ENCODE measurements at regions not wholly inside any gene's neighbourhood (a gene's known extent, or its start where the extent isn't known, plus 50 kb on each side); places are given as distances from the start of the nearest gene placed in this dataset.

DNA sequence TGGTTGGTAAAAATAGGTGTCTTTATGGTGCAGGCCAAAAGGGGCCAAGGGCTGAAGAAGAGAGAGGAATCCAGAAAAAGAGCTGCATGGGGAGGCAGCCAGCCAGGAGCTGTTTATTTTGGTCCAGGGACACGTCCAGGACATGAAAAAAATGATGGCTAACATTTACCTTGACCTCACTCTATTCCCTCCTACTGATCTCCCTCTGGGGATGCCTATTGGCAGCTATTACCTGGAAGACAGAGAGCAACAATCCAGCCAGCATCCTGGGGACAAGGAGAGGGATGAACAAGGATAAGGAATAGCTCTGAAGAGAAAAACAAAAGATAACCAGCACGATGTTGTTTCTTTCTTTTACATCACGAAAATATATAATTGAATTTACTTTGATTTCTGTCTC, 1599.6 kb downstream of the SLITRK5 start:
- in situ Hi-C loops (cut with HindIII; ENCODE audit: low sequenced_read_pairs), result no loop called here

DNA sequence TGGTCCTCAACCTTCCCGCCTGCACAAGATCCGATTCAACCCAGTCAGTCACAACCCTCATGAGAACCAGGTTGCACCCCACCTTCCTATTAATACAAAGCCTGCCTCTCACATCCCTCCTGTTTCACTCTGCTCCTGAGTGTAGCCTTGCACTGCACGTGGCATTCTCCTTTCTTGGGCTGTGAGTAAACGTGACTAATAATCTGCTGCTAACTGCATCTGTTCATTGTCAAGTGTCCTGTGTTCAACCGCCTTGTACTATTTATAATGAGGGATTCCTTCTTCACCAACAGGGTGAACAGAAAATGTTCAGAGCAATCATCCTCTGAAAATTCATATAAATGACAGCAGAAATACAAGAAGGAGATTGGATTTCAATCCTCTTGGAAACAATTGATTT, 1608.2 kb downstream of the SLITRK5 start:
- in situ Hi-C loops (cut with HindIII; ENCODE audit: low sequenced_read_pairs), result no loop called here

DNA sequence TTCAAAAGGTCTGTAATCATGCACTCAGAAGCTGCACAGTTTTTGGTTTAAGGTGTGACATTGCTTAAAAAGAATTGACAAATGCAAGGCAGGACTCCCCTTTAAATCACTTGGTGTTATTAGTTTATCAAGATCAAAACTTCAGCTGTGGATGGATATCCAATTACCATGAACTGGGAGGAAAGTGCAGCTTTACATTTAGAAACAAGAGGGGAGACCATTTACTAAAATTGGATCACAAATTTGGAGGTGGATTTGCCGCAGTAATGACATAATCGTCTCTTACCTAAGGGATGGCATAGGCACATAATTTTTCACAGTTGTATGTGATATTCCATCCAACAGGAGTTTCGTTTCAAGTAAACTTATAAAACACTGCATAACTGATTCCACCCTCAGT, 1610.2 kb downstream of the SLITRK5 start:
- in situ Hi-C loops (cut with HindIII; ENCODE audit: low sequenced_read_pairs), result no loop called here

DNA sequence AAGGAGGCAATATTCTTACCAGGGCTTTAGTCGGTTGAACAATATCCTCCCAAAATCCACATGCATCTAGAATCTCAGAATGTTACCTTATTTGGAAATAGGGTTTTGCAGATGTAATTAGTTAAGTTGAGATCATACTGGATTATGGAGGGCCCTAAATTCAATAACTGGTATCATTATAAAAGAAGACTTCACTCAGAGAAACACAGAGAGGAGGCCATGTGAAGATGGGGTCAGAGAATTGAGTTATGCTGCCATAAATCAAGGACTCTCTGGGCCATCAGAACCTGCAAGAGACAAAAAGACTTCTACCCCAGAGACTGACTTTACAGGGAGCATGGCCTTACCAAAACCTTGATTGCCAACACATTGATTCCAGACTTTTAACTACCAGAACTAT, 1611.1 kb downstream of the SLITRK5 start:
- in situ Hi-C loops (cut with HindIII; ENCODE audit: low sequenced_read_pairs), result no loop called here

DNA sequence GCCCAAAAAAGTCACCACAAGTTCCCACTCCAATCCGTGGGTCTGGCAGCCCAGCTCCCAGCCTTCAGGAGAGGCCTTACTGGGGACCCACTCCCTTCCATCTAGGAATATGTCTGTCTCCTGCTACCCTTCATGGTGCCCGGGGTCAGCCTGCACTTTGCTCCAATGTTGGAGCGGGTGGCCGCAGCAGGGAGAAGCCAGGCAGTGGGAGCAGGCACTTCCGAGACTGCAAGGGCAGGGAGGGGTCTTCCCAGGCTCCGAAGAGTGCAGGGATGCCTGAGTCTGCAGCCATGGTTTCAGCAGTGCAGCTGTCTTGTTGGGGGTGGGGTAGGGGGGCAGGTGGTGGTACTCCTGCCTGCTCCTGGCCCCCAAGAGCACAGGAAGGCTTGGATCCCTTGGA, 1616.2 kb downstream of the SLITRK5 start:
- in situ Hi-C loops (cut with HindIII; ENCODE audit: low sequenced_read_pairs), result no loop called here

DNA sequence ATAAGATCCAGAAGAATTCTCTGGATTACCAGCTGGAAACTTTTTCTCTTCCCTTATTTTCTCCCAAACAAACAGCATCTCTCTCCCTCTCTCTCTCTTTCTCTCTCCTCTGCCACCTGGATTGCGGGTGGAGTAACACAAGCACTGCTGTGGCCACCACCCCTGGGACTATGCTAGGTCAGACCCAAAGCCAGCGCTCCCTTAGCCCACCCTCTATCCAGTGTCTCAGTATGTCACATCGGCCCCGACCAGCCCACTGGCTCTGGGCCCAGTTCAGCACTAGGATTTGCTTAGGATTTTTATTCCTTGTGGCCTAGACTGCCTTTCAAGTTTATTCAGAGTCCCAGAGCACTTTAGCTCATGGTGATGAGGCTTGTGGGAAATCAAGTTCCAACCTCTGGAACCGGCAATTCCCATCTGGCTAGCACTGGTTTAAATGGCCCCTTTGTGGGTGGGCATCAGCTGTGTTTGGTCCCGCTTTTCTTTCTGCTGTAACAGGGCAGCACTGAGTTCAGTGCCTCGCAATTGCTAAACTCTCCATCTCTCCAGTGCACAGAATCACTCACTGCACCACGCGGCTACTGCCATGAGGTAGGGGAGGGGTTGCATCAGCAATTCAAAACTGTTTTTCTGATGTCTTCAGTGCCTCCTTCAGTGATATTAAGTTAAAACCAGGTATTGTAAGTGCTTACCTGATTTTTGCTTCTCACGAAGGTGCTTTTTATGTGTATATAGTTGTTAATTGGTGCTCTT, 1623.1 kb downstream of the SLITRK5 start:
- in situ Hi-C loops (cut with HindIII; ENCODE audit: low sequenced_read_pairs), result no loop called here

DNA sequence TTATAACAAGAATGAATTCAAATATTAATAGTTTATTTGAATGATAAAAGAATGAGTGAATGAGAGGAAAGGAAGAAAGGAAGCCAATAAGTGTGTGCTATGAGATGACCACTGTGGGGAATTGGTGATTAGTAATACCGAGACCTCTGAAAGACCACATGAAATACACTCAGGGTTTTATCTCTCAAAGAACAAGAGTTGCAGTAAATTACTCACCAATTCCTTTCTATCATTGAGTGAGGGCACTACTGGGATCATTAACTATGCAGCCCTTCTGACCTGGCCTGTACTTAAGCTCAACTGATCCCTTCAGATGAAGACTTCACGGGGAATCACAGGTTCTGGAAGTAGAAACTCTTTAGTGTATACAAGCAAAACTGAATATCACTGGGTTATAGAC, 1636.1 kb downstream of the SLITRK5 start:
- in situ Hi-C loops (cut with HindIII; ENCODE audit: low sequenced_read_pairs), result no loop called here

DNA sequence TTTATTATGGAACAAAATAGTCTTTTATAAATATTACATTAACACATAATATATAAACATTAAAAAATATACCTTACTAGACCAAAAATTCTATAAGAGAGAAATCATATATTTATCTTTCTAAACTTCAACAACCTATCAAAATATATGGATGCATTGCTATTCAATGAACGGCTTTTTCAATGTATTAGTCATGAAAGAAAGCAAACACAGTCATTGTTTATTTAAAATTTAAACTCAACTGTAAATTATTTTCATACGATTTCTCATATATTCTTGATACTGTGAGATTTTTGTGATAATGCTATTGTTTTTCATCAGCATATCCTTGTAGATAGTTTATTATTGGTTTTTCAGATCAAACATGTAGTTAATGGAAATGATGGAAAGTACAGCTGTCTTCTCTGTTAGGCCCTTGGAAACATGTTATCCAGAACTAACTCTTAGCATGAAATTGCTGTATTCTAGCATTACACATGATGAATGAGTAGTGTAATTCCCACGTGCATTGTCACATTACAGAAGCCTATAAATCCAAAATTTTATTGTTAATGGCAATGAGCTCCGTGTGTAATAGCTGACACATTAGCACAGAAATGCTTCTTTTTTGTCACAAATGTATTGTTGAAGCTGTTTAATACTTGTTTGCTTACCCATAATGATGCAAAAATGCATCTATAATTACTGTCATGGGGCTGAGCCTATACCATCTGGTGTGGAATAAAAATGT, 1639.9 kb downstream of the SLITRK5 start:
- in situ Hi-C loops (cut with HindIII; ENCODE audit: low sequenced_read_pairs), result no loop called here

DNA sequence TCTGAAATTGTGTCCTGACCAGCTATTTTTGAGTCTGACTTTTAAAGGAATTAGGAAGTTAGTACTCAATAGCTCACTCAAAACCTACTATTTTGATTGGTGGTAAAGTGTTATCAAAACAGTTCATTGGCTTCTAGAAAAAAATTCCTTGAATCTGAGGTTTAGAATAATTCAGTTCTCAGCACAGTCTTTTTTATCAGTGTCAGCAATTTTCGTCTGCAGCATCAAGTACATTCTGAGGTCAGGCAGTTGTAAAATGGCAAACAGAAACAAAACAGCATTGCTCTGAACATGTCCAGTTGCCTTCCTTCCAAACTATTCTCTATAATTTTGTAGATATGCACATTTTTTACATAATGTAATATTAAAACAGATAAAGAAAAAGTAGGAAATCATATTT, 1644.1 kb downstream of the SLITRK5 start:
- in situ Hi-C loops (cut with HindIII; ENCODE audit: low sequenced_read_pairs), result no loop called here

DNA sequence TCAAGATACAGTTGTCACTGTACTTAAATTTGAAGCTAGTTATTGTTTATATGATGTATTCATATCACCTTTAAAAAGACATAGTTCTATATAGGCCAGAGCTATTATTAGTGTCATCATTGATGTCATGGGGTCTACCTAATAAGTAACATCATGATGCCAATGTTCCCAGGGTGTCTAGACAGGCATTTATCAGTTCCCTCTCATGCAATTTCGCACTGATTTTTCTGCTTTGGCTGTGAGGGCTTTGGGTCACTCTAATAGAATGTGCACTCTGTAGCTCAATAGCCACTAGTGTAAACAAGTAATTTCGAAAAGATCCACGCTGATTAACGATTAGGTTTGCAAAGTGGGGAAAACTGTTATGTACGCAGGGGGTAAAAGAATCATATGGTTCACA, 1651.3 kb downstream of the SLITRK5 start:
- in situ Hi-C loops (cut with HindIII; ENCODE audit: low sequenced_read_pairs), result no loop called here

DNA sequence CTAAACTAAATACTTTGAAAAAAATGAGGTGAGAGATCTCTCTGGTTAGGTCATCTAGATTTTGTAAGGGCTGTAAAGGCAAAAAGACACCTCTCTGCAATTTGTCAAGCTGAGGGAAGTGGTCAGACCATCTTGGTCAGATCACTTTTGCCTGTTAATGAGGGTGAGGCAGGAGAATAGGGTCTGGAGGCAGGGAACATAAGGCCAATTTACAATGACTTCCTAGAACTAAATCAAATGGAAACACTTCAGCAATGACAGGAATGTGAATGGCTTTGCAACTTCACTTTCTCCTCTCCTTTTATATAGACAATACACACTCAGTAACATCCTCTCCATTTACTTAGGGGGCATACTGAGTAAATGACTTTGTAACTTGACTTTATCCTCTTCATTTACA, 1653.4 kb downstream of the SLITRK5 start:
- in situ Hi-C loops (cut with HindIII; ENCODE audit: low sequenced_read_pairs), result no loop called here

DNA sequence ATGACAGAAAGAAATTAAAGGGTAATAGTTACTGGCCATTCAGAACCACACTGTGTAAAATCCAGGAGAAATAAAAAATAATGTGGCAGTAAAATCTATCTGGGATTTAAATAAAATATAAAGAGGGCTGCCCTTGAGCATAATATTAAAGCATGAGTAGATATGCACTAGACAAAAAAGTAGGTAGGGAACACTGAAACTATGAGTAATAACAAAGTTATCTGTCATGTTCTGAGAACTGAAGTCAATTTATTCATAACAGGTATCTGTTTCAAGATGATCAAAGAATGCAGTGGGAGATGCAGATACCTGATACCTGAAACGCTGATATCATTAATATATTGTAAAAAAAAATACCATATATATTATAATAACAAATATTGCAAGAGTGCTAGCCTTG, 1672.0 kb downstream of the SLITRK5 start:
- in situ Hi-C loops (cut with HindIII; ENCODE audit: low sequenced_read_pairs), result no loop called here

DNA sequence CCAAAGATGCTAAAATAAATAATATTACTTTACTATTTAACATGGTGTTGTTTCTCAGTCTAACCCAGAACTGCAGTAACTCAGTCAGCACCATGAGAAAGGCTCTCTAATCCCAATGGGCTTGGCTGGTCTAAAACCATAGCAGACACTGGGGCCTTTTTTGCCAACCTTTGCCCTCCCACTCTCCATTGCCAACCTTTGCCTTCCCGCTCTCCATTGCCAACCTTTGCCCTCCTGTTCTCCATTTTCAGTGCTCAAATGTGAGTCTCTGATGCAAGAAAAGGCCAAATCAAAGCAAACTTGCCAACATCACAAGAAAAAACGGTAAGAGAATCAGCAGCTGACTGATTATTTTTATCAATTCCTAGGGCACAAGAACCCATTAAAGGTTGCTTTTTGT, 1681.2 kb downstream of the SLITRK5 start:
- in situ Hi-C loops (cut with HindIII; ENCODE audit: low sequenced_read_pairs), result no loop called here

DNA sequence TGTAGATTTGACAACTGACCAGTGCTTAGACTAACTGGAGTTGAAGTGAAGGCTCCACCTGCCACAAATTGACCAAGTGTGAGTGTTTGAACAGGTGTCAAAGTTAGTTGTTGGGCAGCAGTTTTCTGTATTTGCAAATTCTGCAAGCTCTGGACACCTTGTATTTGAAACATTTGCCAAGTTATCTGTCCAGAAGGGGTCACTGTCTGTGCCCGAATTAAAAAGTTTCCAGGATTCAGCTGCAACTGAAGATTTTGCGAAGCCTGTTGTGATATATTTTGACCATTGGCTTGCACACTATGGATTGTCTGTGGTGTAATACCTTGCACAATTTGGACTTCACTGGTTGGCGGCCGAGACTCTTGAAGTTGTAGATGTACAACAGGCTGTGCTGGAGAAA, 1690.7 kb downstream of the SLITRK5 start:
- in situ Hi-C loops (cut with HindIII; ENCODE audit: low sequenced_read_pairs), result no loop called here

DNA sequence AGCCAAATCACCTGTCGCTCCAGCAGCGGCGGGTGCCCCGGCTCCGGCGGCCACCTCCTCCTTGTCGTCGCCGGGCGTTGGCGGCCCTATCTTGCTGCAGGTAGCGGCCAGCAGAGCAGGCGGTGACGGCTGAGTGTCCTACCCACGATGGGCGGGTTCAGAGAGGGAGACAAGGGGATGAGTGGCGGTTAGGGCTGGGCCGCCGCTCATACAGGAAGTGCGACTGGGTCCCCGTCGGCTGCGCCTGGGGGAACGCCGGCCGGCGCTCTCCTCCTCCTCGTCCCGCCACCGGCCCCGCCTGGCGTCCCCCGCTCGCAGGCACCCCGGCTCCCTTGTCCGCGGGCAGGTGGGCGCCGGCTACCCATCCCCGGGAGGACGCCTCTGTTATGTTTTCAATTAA, 1692.0 kb downstream of the SLITRK5 start:
- in situ Hi-C loops (cut with HindIII; ENCODE audit: low sequenced_read_pairs), result no loop called here

DNA sequence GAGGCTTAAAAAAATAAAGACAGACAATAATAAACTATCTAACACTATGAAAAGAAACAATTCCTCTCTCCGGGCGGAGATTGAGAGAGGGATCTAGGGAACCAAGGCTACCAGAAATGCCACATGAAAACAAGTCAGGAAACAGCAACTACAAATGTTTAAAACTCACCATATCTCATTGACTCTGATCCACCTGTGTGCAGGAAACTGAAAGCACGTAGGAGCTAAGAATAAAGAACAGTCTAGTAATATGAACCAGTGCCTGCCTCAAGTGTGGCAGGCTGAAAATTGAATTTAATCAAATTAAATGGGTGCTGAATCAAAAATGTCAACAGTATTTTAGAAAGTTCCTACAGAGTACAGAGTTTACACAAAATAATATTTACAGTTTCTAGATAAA, 1701.0 kb downstream of the SLITRK5 start:
- in situ Hi-C loops (cut with HindIII; ENCODE audit: low sequenced_read_pairs), result no loop called here

DNA sequence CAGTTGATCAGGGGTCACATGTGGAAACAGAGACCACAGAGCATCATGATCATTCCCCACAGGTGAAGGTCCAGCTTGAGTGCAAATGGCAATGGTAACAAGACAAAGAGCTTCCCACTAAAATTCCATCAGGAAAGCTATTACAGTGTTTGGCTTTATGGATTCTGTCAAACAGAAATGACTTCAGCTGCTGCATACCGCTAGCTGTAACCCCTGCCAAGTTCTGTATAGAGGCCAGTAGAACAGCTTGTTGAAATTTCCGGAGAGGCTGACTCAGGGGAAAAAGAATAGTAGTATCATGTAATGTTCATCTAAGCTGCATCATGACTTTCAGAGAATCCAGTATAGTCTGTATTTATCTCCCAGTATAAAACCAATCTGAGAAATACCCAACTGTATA, 1704.7 kb downstream of the SLITRK5 start:
- in situ Hi-C loops (cut with HindIII; ENCODE audit: low sequenced_read_pairs), result no loop called here

DNA sequence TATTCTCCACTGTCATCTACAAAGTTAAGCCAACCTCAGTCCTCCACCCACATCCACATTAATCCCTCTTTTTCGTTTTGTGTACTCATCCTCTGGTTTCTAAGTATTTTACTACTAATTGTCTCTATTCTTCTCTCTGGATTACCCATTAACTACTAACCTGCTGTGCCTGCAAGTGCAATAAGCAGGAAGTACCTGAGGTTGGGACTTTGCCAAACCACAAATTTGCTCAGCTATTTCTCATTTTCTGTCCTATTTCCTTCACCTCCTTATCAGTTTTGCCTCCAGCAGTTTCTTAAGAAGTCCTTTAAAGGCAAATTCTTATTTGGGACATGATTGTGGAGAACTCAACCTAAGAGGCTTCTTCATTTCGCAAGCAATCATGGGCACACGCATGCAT, 1708.9 kb downstream of the SLITRK5 start:
- in situ Hi-C loops (cut with HindIII; ENCODE audit: low sequenced_read_pairs), result no loop called here

DNA sequence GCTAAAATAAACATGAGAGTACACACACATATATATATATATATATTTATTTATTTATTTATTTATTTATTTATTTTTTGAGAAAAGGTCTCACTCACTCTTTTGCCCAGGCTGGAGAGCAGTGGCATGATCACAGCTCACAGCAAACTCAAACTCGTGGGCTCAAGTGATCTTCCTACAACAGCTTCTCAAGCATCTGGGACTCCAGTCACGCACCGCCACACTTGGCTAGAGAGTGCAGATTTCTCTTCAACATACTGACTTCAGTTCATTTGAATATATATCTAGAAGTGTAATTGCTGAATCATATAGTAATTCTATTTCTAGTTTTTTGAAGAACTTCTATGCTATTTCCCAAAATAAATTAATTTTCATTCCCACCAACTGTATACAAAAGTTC, 1711.8 kb downstream of the SLITRK5 start:
- in situ Hi-C loops (cut with HindIII; ENCODE audit: low sequenced_read_pairs), result no loop called here

DNA sequence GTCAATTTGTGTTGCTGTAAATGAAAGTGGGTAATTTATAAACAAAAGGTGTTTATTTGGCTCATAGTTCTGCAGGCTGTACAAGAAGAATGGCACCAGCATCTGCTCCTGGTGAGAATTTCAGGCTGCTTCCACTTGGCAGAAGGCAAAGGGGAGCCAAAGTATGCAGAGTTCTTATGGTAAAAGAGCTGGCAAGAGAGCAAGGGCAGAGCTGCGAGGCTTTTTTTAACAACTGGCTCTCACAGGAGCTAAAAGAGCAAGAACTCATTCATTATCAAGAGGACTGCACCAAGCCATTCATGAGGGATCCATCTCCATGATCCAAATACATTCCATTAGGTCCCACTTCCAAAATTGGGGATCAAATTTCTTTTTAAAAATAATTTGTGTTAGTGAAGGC, 1712.7 kb downstream of the SLITRK5 start:
- in situ Hi-C loops (cut with HindIII; ENCODE audit: low sequenced_read_pairs), result no loop called here

DNA sequence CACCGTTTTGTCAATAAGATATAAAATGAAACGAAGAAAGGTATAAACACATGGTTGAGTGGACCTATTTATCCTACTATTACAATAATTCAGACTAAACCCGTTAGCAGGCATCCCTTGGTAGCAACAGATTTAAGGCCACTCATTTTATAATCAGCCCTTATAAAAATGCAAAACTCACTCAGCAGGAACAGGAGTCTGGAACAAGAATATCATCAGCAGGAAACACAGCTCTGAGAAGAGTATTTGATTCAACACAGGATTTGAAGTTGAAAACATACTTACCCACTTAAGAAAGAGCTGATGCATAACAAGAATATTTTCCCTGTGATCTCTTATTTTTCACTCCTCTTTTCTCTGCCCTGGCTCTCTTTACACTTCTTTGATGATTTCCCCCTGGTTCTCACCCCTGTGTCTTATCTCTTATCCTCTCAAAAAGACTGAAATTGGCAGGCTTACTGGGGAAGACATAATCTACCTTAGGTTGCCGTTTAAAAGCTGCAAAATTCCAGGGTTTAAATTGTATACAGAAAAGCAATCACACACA, 1722.7 kb downstream of the SLITRK5 start:
- in situ Hi-C loops (cut with HindIII; ENCODE audit: low sequenced_read_pairs), result no loop called here

DNA sequence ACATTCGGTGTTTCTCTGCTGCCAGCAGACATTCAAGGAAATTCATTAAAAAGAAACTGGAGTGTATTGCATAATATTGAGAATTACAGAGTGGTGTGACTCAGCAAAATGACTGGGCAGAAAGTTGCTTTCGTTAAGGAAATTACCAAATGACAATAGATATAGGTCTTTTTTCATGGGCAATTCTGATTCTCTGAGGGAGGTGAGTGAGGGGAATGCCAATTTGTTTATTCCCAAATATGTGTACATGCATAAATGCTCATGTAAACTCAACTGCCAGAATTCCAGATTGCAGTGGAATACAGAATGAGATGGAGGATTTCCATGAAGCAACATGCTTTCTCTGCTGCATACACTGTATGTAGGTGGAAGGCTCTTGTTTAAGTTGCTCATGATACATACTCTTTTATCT, 1730.1 kb downstream of the SLITRK5 start:
- in situ Hi-C loops (cut with HindIII; ENCODE audit: low sequenced_read_pairs), result no loop called here
